HS-5 (cell line): ENCODE measurements at regions not wholly inside any gene's neighbourhood (a gene's known extent, or its start where the extent isn't known, plus 50 kb on each side); places are given as distances from the start of the nearest gene placed in this dataset.

ENCODE experiments used
- DNase-seq: peaks from one replicate; pipeline ENCODE4 v3.0.0-alpha.2; 2012; ENCODE audit warnings: low read depth

- no peak for DNase-seq
Measured at GRCh38 chr2:42932271-42933151, 140.1 kb upstream of the HAAO start.

- DNase-seq, result no peak
Measured at GRCh38 chr2:42931818-42932195, 139.4 kb upstream of the HAAO start.

GRCh38 chr2:42931146-42931817 lies 138.9 kb upstream of the HAAO start:
- no peak for DNase-seq

GRCh38 chr2:42930025-42930581 lies 137.7 kb upstream of the HAAO start:
- no peak for DNase-seq

GRCh38 chr2:42929546-42930024 lies 137.2 kb upstream of the HAAO start:
- DNase-seq, result no peak

GRCh38 chr2:42928692-42929545 lies 136.5 kb upstream of the HAAO start:
- DNase-seq, result no peak

GRCh38 chr2:42928161-42928691 lies 135.8 kb upstream of the HAAO start:
- no peak for DNase-seq

GRCh38 chr2:42927334-42928160 lies 135.2 kb upstream of the HAAO start:
- DNase-seq, result no peak

- no peak for DNase-seq
Measured at GRCh38 chr2:42926434-42927333, 134.3 kb upstream of the HAAO start.

- DNase-seq, result no peak
Measured at GRCh38 chr2:42925742-42926433, 133.5 kb upstream of the HAAO start.

GRCh38 chr2:42924418-42924886 lies 132.1 kb upstream of the HAAO start:
- DNase-seq, result no peak

- no peak for DNase-seq
Measured at GRCh38 chr2:42923580-42924417, 131.4 kb upstream of the HAAO start.

- DNase-seq, result peak; percentile 53
Measured at GRCh38 chr2:42922790-42923579, 130.6 kb upstream of the HAAO start.

- DNase-seq, result no peak
Measured at GRCh38 chr2:42922293-42922692, 129.9 kb upstream of the HAAO start.

- no peak for DNase-seq
Measured at GRCh38 chr2:42921721-42922120, 129.3 kb upstream of the HAAO start.

- no peak for DNase-seq
Measured at GRCh38 chr2:42921147-42921520, 128.8 kb upstream of the HAAO start.

- no peak for DNase-seq
Measured at GRCh38 chr2:42920446-42921146, 128.2 kb upstream of the HAAO start.
